SKM-1 treated with dmso at 0.1 percent for 144 hours (cell line): ENCODE measurements at regions not wholly inside any gene's neighbourhood (a gene's known extent, or its start where the extent isn't known, plus 50 kb on each side); places are given as distances from the start of the nearest gene placed in this dataset.

Source experiments
- DNase-seq: peaks from one replicate; lab custom pipeline; 2025; ENCODE audit not compliant: unreplicated experiment; lab: John Stamatoyannopoulos, UW

GRCh38 chr12:90331821-90332220, 623.2 kb downstream of the CCER1 start:
- no peak for DNase-seq

- no peak for DNase-seq
Observed at GRCh38 chr12:90331262-90331661, 622.6 kb upstream of the ATP2B1 start.

GRCh38 chr12:90327793-90328743, 619.4 kb upstream of the ATP2B1 start:
- DNase-seq, result no peak

- DNase-seq, result no peak
Observed at GRCh38 chr12:90323217-90323616, 614.6 kb upstream of the ATP2B1 start.

- no peak for DNase-seq
Observed at GRCh38 chr12:90322006-90322405, 613.4 kb upstream of the ATP2B1 start.

GRCh38 chr12:90321369-90321768, 612.7 kb upstream of the ATP2B1 start:
- DNase-seq, result no peak

- no peak for DNase-seq
Observed at GRCh38 chr12:90311561-90311960, 602.9 kb upstream of the ATP2B1 start.

GRCh38 chr12:90305379-90305778, 596.7 kb upstream of the ATP2B1 start:
- no peak for DNase-seq

GRCh38 chr12:90304231-90304630, 595.6 kb upstream of the ATP2B1 start:
- DNase-seq, result no peak

- DNase-seq, result no peak
Observed at GRCh38 chr12:90303771-90304170, 595.1 kb upstream of the ATP2B1 start.

GRCh38 chr12:90301561-90302133, 593.0 kb upstream of the ATP2B1 start:
- no peak for DNase-seq

GRCh38 chr12:90301095-90301494, 592.5 kb upstream of the ATP2B1 start:
- DNase-seq, result no peak

- no peak for DNase-seq
Observed at GRCh38 chr12:90299666-90300065, 591.0 kb upstream of the ATP2B1 start.

- no peak for DNase-seq
Observed at GRCh38 chr12:90299121-90299520, 590.5 kb upstream of the ATP2B1 start.

GRCh38 chr12:90298289-90298948, 589.8 kb upstream of the ATP2B1 start:
- DNase-seq, result no peak

- DNase-seq, result no peak
Observed at GRCh38 chr12:90295858-90296257, 587.2 kb upstream of the ATP2B1 start.

GRCh38 chr12:90292183-90292582, 583.5 kb upstream of the ATP2B1 start:
- no peak for DNase-seq

- no peak for DNase-seq
Observed at GRCh38 chr12:90290980-90291975, 582.6 kb upstream of the ATP2B1 start.

GRCh38 chr12:90287585-90287984, 578.9 kb upstream of the ATP2B1 start:
- DNase-seq, result no peak

GRCh38 chr12:90281154-90281868, 572.7 kb upstream of the ATP2B1 start:
- DNase-seq, result no peak
